Endometrium (tissue), 2 donors: ENCODE measurements at regions not wholly inside any gene's neighbourhood (a gene's known extent, or its start where the extent isn't known, plus 50 kb on each side); places are given as distances from the start of the nearest gene placed in this dataset.

Experiments used
- FAIRE-seq: peaks from 2 replicates; lab custom pipeline; 2012; peaks lifted over from hg19 to GRCh38; lab: Jason Lieb, UNC
- donor health status: control.
- donor health status: control.

- FAIRE-seq, result no peak
Observed at GRCh38 chr17:15177343-15177742, 87.8 kb downstream of the PMP22 start.

- no peak for FAIRE-seq
Observed at GRCh38 chr17:15175356-15175755, 89.8 kb downstream of the PMP22 start.

GRCh38 chr17:15171167-15172047 is 93.7 kb downstream of the PMP22 start:
- peak; percentile 23 for FAIRE-seq

DNA sequence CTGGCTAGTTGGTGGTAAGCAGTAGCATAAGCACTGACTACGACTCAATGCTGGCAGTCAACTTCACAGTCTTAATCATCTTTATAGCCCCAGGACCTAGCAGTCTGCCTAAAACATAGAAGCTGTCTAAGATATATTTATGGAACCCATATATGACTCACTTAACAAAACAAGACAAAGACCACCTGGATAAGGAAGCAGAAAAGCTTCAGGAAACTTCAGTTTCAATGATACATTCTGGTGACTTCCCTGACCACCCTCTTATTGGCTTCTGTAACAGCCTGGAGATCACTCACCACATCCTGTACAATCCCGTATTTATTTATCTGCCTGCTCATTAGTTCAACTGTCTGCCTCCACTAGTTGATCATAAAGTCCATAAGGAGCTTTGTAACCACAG is 95.5 kb downstream of the PMP22 start:
- no peak for FAIRE-seq

- no peak for FAIRE-seq
Observed at GRCh38 chr17:15168379-15168778, 96.7 kb downstream of the PMP22 start.

DNA sequence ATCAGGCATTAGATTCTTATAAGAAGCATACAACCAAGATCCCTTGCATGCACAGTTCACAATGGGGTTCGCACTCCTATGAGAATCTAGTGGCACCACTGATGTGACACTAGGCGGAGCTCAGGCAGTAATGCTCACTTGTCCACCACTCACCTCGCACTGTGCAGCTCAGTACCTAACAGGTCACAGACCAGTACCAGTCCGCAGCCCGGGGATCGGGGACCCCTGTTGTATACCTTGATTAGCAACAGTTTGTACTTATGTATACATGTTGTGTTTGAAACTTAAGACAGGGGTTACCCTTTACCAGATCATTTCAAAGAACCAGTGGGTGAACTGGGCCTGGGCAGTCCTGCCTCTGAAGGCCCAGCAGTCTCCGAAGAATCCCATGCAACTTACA is 103.7 kb downstream of the PMP22 start:
- FAIRE-seq, result no peak

GRCh38 chr17:15157051-15157450 is 108.1 kb downstream of the PMP22 start:
- FAIRE-seq, result no peak

GRCh38 chr17:15154618-15155017 is 110.5 kb downstream of the PMP22 start:
- no peak for FAIRE-seq

- no peak for FAIRE-seq
Observed at GRCh38 chr17:15145621-15146020, 119.5 kb downstream of the PMP22 start.

GRCh38 chr17:15143524-15143923 is 121.6 kb downstream of the PMP22 start:
- FAIRE-seq, result no peak

DNA sequence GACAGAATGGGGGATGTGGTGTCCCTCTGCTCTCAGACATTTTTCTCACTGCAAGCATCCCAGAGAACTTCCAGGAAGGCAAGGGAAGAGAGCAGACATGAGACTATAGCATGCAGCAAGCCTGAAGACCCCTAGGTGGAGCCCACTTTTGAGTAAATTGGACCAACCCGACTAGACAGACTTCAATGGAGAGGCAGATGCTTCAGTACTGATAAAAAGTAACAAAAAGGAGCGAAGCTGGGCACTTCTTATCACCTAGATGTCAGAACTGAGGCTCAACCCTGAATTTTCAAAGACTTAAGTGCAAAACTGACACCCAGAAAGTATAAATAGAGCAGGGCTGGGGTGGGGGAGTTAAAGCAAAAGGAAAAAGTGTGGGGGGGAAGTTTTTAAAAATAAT is 130.8 kb downstream of the PMP22 start:
- no peak for FAIRE-seq

GRCh38 chr17:15133826-15134225 is 131.3 kb downstream of the PMP22 start:
- FAIRE-seq, result no peak

DNA sequence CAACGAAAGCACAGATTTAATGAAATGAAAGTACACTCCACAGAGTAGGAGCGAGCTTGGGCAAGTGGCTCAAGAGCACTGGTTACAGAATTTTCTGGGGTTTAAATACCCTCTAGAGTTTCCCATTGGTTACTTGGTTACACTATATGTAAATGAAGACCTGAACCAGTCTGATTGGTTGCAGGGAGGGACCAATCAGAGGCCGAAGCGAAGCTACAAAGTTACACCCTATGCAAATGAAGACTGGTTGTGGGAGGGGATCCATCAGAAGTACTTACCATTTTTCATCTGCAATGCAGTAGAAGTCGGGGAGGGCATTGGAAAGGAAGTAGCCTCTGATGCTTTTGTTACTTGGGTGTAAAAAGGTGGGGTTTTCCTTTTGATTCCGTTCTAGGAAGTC is 132.0 kb downstream of the PMP22 start:
- FAIRE-seq, result no peak

- no peak for FAIRE-seq
Observed at GRCh38 chr17:15130426-15130825, 134.7 kb downstream of the PMP22 start.

GRCh38 chr17:15129986-15130385 is 135.1 kb downstream of the PMP22 start:
- FAIRE-seq, result no peak

- FAIRE-seq, result no peak
Observed at GRCh38 chr17:15124746-15125145, 140.4 kb downstream of the PMP22 start.

- no peak for FAIRE-seq
Observed at GRCh38 chr17:15124264-15124595, 140.9 kb downstream of the PMP22 start.

DNA sequence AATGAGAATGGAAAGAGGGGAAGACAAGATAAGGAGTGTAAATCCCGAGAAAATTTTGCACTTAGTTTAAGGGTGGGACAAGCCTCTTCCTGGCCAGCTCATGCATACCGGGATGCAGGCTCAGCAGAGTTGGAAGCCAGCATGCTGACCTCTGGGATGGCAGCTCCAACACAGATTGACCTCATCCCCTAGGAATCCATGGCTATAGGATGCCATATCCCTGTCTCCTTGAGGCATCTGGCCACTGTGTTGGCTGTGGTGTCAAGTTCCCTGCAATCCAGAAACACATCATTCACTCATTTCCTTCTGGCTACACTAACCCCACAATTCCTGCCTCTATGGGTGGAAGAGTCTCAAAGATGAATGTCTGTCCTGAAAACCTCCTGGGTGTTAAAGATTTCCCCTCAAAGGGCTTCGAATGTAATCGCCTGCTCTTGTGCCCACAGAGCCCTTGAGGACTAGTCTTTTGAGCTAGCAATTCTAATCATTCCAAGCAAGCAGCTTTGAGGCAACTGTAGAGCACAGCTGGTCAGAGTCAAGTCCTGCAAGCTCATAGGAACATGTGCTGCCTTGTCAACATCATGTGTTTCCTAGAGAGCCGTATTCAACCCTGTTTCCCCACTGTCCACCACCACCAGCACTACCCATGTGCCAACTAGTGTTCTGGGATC is 141.4 kb downstream of the PMP22 start:
- FAIRE-seq, result no peak

DNA sequence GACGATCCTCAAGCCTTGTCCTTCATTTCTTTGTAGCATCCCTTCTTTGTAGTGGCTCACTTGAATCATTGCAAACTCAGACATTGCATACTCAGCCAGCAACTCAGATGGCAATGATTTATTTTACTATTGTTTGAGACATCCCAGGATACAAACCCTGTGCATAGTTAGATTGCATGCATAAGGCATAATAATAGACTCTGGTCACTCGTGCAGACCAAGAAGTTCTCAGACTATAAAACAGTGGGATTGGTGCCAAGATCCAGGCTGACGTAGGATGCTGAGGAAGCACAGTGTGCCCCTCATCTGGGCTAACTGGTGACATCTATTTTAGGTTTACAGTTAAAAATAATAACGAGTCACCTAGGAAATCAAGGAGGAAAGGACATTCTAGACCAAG is 142.3 kb downstream of the PMP22 start:
- no peak for FAIRE-seq

GRCh38 chr17:15121426-15121825 is 143.7 kb downstream of the PMP22 start:
- FAIRE-seq, result no peak

GRCh38 chr17:15119968-15120367 is 145.2 kb downstream of the PMP22 start:
- FAIRE-seq, result no peak

GRCh38 chr17:15117239-15117638 is 147.9 kb downstream of the PMP22 start:
- no peak for FAIRE-seq

DNA sequence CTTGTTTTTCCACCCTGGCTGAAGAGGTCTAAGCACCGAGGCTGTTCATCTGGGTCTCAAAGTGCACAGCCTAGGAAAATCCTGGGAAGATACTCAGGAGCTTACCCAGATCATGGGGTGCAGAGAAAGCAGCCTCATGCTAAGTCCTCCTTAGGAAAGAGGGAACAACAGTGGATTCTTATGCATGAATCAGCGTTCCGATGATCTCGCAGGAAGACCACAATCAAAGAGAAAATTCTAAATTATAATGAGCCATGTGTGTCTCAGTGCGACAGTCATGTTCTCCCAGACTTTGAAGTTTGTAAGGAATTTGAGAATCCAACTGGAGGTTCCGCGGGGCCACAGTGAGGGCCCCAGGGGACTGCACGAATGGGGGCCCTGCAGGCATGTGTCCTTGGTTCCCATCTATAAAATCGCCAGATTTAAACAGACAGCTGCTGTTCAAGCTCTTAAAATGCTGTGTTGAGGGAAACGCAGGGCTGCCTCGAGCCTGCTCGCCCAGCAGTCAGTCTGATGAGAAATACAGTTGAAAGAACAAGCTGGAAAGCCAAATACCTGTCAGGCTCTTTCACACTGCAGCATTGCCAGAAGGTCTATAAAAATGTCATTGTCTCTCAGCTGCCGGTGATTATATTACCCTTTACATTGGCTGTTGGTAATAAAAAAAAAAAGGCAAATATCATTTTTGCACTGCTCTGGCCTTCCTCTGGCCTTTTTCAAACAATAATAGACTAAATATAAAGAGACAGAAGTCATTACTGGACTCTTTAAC is 152.1 kb downstream of the PMP22 start:
- FAIRE-seq, result no peak
